GM21529 (cell line): ENCODE measurements at regions not wholly inside any gene's neighbourhood (a gene's known extent, or its start where the extent isn't known, plus 50 kb on each side); places are given as distances from the start of the nearest gene placed in this dataset.
"Not testable (repeated sequence)": the region's sequence is repeated elsewhere in the genome, so short reads cannot be mapped to it uniquely, and the experiment has no call there.

Experiments used
- ATAC-seq: cut with Tn5 transposase; IDR thresholded peaks from one replicate; pipeline ENCODE4 v1.9.1; 2021; ENCODE audit not compliant: unreplicated experiment

DNA sequence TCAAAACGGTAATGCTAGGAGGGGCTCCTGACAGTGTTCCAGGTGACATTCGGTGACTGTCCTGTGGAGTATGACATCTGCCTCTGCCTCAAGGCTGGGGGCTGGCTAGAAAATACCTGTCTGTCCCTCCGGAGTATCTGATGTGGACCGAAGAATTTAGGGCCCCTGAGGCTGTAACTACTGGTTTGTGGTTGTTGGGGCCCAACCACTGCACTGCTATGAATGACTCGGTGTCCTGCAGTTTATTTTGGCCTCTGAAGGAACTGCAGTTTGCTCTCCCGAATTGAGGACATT is 198.9 kb upstream of the CAND1 start:
- no peak for ATAC-seq

DNA sequence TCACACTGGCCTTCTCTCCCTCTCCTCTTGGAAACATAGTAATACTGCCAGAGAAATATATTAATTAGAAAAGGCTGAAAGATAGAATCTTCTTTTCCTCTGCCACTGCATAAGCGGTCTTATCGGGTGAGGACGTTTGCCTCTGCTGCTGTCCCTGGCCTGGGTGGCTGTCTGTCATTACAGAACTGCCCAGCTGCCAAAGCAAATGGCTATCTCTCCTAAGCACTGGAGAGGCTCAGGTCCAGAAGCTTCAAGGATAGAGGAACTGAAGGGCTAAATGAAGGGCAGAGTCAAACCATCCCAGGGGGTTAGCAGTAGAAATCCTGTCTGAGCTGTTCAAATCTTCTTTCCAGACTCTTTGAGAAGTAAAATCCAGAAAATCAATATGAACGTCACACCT is 198.6 kb upstream of the CAND1 start:
- ATAC-seq, result no peak

DNA sequence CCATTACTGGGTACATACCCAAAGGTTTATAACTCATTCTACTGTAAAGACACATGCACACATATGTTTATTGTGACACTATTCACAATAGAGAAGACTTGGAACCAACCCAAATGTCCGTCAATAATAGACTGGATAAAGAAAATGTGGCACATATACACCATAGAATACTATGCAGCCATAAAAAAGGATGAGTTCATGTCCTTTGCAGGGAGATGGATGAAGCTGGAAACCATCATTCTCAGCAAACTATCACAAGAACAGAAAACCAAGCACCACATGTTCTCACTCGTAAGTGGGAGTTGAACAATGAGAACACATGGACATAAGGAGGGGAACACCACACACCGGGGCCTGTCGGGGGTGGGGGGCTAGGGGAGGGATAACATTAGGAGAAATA is 196.9 kb upstream of the CAND1 start:
- not testable (repeated sequence) for ATAC-seq

DNA sequence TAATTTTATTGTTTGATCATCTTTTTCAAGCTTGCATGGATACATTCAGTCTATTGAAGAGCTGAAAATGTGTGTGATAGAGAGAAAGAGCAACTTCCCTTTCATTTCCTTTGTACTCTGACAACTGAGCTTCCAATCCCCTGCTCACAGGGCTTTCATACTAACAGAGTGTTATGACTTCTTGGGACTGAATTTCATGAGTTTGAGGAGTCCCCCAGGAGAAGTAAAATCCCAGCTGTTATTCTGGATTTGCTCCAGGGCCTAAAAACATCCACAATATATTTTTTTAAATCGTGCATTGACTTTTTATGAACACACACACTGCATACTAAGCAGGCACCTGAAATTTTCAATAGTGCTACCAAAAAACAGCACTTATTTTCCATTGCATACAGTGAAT is 195.8 kb upstream of the CAND1 start:
- no peak for ATAC-seq

DNA sequence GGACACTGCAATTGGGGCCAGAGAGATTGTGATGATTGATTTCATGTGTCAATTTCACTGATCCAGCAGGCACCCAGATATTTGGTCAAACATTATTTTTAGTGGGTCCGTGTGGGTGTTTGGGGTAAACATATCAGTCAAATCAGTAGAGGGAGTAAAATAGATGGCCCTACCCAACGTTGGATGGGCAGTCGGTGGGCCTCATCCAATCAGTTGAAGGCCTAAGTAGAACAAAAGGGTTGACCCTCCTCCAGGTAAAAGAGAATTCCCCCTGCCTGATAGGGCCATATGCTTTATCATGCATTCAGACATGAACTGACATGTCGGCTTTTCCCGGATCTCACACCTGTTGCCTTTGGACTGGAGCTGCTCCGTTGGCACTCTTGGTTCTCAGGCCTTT is 195.1 kb upstream of the CAND1 start:
- no peak for ATAC-seq

DNA sequence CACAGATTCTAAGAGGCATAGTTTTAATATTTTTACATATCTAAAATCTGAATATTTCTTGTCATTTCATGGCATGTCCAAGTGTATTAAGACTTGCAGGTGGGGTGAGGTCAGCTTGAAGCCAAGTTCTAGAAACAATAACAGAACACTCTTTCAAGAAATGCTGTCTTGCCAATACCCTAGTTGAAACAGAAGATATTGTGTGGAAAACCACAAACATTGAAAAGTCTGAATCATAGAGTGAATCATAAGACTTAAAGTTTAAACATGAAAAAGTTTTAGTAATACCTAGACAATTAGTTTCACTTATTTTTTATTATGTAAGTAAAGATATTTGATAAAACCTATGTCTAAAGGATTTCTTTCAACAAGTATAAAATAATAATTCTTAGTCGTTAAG is 191.5 kb upstream of the CAND1 start:
- ATAC-seq, result no peak

DNA sequence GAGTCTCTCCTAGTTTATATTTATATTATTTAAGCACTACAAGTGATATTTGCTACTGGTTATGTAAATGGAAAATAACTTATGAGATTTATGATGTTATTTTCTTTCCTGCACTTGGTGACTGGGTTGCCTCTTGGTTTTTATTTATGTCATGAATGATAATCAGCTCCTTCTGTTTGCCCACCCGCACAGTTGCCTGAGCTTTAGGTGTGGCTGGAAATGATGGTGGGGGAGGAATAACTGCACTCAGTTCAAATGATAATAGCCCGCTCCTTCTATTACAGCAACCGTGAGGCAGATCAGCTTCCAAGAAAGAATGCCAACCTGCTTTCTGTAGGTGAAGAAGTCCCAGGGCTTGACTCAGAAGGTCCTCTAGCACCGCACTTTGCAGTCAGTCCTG is 190.2 kb upstream of the CAND1 start:
- ATAC-seq, result no peak

DNA sequence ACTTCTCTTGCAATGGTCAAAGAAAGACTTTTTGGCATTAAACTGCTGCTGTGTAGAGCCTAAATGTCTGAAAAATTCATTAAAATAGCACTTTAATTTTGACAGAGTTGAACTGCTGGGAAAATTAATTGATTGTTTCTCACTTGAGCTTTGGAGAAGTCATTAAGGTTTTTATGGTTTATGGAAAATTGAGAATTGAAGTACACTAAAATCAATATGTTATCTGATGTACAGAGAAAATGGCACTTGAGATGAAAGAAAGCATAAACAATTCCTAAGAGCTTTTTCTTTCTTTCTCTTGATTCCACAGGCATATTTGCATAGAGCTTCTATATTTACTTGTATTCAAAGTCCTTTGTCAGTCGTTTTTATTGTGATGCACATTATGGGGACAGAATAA is 188.5 kb upstream of the CAND1 start:
- no peak for ATAC-seq

DNA sequence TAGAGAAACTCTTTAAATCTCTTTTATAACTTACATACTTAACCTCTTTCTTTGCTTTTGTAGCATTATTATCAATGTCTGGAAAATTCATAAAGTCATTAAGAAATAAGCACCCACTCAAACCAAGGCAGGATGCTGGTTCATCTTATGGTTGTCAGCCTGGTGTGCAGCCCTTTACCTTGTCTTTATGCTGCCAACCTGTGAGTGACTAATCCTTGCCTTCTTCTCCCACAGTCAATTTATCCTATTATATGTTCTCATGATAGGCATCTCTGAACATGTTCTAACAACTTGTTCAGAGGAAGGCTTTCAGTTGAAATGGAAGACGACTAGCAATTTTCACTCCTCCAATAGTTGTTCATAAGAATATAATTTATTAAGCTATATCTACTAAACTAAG is 186.9 kb upstream of the CAND1 start:
- no peak for ATAC-seq

DNA sequence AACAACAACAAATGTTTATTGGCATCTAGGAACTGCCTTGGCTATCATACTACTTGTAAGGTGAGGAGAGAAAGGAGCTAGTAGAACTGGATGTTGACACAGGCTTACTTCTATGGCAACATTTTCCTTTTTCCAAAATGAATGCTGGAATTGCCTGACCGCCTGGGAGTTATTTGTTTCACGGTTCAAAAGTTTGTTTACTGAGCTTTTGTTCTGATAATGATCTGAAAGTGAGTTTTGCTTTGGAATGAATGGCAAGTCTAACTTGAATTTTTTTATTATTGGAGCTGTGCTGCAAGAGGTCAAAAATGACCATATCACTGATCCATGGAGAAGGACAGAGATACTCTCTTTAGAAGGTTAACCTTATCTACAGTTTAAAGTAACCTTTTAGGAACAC is 183.5 kb upstream of the CAND1 start:
- no peak for ATAC-seq

DNA sequence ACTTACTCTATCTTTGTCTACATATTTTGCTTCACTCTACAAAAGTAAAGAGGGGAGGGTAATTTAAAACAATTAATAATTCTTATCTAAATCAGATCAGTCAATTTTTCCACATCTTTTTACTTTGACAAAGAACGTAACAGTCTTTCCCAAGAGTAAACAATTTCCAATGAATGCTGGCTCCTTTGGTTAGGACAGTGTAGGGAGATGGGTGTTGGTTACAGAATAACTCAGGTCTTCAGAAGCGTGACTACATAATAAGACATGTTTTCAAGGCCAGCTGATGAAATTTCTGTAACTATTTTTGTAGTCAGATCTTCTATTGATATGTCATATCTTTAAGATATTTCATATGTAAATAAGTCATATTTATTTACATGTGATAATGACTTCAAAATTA is 183.0 kb upstream of the CAND1 start:
- no peak for ATAC-seq

DNA sequence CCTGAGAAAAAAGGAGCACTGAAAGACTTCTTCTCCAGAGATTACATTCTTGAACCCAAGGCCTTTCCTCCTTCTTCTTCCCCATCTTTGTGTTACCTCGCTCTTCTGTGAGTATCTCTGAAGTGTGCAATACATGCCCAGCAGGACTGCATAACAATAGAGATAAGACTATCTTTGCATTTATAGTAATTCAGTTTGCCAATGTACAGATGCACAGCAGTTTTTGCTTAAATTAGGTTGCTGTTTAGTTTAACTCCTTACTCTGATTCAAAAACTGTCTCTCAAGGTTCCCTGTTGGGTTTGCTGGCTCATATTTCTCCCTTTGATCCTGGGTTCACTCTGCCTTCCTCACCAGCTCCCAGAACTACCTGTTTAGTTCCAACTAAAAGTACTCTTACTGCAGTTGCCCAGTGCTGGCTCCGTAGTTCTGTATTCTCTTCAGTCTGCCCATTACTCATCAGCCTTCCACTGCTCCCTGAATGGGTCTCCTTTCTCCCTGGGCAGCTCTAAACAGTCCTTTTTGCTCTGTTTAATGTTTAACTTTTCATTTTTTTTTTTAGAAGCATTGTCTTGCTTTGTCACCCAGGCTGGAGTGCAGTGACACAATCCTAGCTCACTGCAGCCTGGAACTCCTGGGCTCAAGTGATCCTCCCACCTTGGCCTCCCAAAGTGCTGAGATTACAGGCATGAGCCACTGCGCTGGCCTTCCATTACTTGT is 180.6 kb upstream of the CAND1 start:
- ATAC-seq, result no peak

DNA sequence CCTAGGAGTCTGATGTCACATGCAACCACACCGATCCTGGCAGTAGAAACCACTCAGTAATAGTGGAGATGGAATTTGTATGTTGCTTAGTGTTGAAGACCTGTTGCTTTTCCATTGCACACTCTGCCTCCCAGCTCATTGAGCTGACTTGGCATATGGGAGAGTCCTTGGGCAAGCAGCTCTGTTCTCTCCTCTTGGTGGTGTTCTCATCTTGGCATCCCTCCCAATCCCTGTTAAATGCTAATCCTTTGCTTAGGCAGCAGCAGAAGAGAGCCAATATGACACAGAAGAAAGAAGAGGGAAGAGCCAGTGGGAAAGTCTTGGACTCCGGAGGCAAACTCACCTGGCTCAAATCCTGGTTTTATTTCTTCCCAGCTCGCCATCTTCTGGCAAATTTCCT is 178.0 kb upstream of the CAND1 start:
- no peak for ATAC-seq

DNA sequence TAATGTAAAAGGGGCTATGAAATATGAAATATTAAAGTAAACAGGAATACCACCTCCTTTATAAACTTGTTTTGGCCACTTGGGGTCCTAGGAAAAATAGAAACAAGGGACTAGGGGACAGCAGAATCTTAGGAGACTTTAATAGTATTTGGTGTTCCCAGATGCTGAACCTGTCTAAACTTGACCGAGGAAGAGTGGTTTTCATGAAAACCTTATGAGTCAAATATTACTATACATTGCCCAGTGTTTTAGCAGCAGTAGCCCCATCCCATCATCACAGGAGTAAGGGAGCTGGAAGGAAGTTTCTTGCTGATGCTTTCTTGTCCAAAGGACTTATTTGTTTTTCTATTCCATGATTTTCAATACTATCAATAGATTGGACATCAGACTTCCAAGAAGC is 177.5 kb upstream of the CAND1 start:
- ATAC-seq, result no peak

DNA sequence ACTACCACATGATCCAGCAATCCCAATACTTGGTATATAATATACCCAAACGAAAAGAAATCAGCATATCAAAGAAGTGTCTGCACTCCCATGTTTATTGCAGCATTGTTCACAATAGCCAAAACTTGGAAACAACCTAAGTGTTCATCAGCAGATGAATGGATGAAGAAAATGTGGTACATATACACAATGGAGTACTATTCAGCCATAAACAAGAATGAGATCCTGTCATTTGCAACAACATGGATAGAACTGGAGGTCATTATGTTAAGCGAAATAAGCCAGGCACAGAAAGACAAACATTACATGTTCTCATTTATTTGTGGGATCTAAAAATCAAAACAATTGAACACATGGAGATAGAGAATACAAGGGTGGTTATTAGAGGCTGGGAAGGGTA is 176.2 kb upstream of the CAND1 start:
- not testable (repeated sequence) for ATAC-seq

DNA sequence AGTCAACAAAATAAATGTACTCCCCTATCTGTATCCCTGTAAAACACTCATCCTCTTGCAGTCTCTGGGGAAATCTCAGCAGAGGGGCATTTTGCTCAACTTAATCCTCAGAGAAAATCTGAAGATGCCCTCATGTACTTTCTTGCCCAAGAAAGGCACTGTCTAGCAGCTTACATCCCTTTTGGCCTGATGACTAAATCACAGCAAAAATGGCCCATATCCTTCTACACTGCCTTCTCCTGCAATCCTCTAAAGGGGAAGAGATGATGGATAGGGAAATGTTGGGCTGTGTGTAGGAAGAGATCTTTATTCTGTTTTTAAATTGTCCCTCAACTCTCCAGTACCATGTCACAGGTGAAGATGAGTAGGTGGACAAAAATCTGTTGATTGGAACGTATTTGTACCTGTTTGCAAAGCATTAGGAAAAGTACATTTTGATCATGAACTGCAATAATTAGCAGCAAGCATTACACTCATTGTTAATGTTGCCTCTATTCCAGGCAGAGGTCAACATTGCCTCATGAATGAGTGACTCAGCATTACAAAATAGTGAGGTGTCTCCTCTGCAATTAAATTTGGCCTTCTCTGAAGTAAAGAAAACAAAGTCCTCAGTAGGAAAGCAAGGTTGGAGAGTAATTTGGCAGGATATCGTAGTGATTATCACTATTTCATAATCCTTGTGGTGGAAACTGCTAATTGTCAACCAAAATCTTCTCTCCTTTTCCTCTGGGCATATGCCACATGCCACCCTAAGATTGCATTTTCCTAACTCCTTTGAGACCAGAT is 172.4 kb upstream of the CAND1 start:
- no peak for ATAC-seq

DNA sequence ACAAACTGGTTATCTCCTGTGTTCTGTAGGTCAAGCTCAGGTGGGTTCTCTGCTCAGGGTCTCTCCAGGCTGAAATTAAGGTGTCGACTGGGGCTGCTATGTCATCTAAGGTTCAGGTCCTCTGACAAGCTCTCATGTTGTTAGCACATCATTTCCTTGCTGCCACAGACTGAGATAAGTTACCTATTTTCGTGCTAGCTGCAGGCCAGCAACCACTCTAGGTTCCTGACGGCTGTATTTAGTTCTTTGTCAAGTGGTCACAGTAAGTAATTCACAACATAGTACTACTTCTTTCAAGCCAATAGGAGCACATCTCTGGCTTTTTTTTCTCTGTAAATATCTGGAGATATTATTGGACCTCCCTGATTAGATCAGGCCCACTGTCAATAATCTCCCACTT is 169.3 kb upstream of the CAND1 start:
- no peak for ATAC-seq

DNA sequence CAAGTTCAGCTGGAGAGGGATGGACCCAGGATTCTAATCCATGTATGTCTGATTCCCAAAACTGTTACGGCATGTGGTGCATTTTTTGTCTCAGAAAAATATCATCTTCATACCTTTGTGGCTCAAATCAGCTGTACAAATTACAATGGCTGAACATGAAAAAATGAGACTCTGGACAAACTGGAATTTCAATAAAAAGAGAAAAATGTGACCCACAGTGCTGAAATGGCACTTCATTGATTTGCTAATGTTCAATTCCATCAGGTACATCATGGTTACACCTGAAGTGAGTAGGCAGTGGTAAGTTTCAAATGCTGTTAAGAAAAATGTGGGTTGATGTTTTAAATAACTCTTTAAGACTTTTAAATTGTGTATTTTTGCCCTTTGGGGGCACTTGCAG is 165.6 kb upstream of the CAND1 start:
- ATAC-seq, result no peak

DNA sequence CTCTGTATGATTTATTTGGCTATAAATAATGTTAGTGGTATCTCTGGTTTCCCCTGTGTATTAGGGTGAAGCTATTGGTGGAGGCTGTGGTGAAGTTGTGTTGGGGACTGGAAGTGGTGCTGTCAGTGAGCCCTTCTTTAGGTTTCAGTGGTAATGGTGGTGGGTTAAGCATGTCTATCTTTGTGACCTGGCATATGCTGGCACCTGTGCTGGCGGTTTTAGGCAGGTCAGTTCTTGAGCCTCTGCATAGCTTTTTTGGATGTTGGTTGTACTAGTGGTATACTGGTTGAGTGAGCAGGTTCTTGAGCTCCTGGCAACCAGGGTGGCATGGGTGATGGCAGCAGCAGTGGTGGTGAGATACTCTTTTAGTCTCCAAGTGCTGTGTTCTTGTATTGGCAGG is 161.9 kb upstream of the CAND1 start:
- no peak for ATAC-seq

DNA sequence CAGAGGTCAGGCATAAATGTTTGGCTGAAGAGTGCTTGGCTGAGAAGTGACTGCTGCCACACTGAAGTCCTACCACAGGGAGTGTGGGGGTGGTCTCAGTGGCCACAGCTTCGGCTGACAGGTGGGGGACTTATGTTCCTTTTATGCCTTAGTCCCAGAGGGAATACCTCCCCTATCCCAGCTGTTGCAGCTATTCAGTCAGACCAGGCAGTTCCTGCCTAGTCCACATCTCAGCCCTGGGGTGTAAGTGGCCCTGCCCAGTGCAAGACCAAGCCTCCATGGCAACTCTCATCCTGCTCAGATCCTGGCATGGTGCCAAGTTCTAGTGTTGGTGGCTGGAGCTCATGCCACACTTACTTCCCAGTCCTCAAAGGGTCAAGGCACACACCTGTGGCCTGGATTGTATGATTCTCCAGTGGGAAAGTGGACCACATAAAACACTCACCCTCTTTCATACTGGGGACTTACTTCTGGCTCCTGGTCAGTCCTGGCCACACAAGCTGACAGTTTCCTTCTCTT is 161.3 kb upstream of the CAND1 start:
- no peak for ATAC-seq

DNA sequence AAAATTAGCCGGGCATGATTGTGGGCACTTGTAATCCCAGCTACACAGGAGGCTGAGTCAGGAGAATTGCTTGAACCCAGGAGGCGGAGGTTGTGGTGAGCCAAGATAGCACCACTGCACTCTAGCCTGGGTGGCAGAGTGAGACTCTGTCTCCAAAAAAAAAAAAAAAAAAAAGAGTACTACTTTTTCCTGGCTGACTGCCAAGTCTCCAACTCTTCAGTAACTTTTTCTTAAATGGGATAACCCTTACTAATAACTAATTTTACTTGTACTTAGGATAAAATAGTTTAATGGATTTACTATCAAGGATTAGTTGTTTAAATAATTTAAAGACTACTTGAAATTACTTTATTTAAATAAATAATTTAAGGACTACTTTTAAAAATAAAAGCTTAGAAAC is 158.8 kb upstream of the CAND1 start:
- not testable (repeated sequence) for ATAC-seq

DNA sequence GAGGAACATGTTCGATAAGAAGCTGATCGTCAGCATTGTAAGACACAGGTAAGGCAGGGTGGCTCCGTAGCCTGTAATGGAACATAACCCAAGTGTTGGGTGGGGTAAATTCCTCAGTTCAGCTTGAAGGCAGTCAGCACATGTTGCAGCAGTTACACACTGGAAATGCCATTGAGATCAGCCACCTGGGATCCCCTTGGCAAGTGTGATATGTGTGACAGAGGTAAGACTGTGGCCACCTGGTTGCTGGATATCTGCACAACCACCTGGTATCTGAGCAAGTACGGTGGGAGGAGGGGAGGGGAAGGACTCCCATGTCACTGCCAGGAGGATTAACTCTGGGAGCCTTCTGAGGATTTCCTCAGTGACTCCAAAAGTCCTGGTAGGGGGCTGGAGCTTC is 158.0 kb upstream of the CAND1 start:
- ATAC-seq, result no peak

DNA sequence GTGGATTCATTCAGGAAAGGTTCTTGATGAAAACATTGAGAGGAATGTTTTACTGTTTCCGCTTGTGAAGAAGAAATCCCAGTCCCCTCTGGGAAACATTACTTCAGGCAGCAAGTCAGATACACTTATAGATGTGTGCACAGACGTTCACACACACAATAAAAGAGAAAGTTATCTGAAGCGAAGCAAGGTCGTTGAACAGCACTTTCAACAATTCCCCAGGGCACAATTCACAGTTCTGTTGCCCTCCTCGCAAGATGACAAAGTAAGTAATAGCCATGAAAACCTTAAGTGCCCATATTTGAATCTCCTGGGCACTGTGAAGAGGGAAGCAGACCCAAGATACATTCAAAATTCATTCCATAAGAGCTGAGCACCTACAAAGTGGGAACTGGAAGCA is 156.6 kb upstream of the CAND1 start:
- ATAC-seq, result no peak
